ENCODE measurements at regions not wholly inside any gene's neighbourhood (a gene's known extent, or its start where the extent isn't known, plus 50 kb on each side); places are given as distances from the start of the nearest gene placed in this dataset.

DNA sequence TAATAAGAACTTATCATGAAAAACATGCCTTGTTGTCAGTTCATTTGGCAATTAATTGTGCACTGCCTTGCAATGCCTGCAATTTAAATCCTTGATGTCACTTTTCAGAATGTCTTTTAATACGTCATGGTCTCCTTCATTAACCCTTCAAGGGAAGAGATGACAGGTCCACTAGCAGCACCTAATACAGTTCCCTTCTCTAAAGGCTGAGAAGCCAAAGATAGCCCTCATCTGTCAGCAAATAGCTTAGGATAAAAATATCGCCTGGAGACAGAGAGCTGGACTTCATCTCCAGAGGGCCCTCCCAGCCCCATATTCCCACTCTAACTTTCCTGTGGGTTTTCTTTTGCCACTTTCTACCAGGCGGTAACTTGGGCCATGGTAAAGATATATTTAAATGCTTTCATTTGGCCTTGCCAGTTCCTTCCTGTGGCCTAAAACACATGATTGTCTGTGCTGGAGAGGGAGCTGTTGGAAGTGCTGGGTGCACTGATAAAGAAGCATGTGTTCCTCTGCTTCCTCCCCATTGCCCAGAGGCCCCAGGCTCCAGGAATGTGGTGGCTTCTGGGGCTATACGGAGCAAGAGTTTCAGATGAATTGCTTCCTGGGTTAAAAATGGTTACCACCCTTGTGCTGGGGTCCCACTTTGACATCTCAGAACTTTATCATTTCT, 76.3 kb upstream of the UMPS start:
- H3K27me3 Mint-ChIP-seq = peaks cover 7% of the 10 kb centered on the region
- H3K4me3 Mint-ChIP-seq = no peak overlapping the region
- peaks cover 38% of the 10 kb centered on the region for H3K4me1 Mint-ChIP-seq
- no peak for DNase-seq
- no peaks in the 10 kb centered on the region for H3K9me3 Mint-ChIP-seq
- H3K36me3 Mint-ChIP-seq = peaks cover 22% of the 10 kb centered on the region
- no peak overlapping the region for H3K27ac Mint-ChIP-seq

DNA sequence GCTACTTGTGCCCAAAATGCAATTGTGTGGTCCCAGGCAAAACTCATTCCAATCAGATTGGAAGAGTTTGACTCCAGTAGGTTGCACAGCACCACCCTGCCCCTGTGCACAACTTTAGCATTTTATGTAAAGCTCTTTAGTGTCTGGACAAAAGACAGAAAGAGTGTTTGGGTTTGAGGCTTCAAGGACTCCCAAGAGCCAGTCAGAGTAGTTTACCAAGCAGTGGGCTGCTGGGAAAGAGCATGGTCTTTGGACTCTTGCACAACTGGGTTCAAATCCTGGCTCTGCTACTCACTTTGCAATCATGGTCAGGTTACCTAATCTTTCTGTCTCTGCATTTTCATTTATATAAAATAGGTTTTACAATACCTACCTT, 75.8 kb upstream of the UMPS start:
- Mint-ChIP-seq H3K27ac (no peak overlapping the region), H3K36me3 (peaks cover 17% of the 10 kb centered on the region), H3K9me3 (no peaks in the 10 kb centered on the region), H3K4me3 (no peak overlapping the region), H3K4me1 (peaks cover 33% of the 10 kb centered on the region), H3K27me3 (peaks cover 7% of the 10 kb centered on the region)
- DNase-seq = no peak

DNA sequence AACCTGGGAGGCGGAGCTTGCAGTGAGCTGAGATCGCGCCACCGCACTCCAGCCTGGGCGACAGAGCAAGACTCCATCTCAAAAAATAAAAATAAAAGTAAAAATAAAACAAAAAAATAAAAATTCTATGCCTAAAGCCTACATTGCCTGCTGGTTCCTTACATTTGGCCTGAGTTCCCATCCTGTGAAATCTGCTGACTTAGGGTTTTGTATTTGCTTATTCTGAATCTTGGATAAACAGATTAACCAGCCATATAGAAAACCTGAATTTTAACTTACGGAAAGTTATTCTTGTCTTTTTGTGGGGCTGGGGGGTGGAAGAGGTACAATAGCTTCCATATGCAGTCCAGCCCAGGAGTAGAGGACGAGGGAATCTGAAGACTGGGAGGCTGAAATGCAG, 73.7 kb upstream of the UMPS start:
- Mint-ChIP-seq H3K27me3 (peaks cover 6% of the 10 kb centered on the region), H3K4me1 (peaks cover 33% of the 10 kb centered on the region), H3K9me3 (no peaks in the 10 kb centered on the region), H3K4me3 (no peak overlapping the region), H3K27ac (no peak overlapping the region), H3K36me3 (peaks cover 13% of the 10 kb centered on the region)
- no peak for DNase-seq

DNA sequence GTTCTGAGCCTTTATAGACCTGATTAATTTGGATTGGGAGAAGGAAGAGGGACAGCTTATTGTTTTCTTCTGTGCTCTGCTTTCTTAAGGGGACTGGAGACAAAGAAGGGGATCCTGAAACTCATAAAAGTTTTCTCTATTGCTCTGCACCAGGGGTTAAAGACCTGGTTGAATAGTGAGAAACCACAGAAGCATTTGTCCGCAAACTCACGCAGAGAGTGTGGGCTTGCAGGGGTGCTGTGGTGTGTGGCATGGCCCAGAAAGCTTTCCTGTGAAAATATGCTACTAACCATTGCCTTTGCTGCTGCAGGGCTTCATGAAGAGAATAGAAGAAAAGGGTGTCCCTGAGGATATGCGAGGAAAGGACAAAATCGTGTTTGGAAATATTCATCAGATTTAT, 73.1 kb upstream of the UMPS start:
- peaks cover 7% of the 10 kb centered on the region for H3K27me3 Mint-ChIP-seq
- no peak for DNase-seq
- H3K36me3 Mint-ChIP-seq = peaks cover 11% of the 10 kb centered on the region
- no peaks in the 10 kb centered on the region for H3K9me3 Mint-ChIP-seq
- H3K27ac Mint-ChIP-seq = no peak overlapping the region
- H3K4me3 Mint-ChIP-seq = no peak overlapping the region
- peaks cover 30% of the 10 kb centered on the region for H3K4me1 Mint-ChIP-seq

DNA sequence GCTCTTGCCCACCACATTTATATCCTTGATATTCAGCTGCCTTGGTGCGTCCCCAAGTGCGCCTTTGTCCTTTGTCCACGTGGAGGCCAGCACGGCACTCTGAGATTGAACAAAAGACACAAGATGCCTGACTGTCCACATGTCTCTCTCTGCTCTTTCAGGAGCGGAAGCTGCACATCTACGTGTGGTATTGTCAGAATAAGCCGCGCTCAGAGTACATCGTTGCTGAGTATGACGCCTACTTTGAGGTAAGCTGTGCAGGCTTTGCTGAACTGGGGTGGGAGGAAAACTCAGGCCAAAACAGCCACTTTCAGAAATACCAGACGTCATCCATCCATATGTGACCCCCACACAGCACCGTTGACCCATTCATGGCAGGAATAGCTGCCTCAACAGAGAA, 72.0 kb upstream of the UMPS start:
- Mint-ChIP-seq H3K27ac (no peak overlapping the region), H3K4me1 (peaks cover 26% of the 10 kb centered on the region), H3K36me3 (peaks cover 3% of the 10 kb centered on the region), H3K27me3 (peaks cover 7% of the 10 kb centered on the region), H3K9me3 (no peaks in the 10 kb centered on the region), H3K4me3 (no peak overlapping the region)
- DNase-seq = no peak

DNA sequence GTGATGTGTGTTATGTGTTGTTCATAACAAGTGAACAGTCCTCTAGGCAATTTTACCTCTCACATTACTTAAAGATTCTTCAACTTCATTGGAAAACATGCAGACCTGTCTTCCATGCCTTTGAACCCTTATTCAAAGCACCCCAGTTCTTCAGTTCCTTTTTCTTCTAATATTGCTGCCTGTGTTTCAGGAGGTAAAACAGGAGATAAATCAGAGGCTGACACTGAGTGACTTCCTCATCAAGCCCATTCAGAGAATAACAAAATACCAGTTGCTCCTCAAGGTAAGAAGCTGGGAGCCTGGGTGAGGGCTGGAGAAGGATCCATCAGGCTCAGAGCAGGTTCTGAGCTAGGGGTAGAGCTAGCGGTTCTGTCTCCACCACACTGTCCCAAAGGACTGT, 71.1 kb upstream of the UMPS start:
- DNase-seq = no peak
- peaks cover 7% of the 10 kb centered on the region for H3K27me3 Mint-ChIP-seq
- H3K4me3 Mint-ChIP-seq = no peak overlapping the region
- peaks cover 5% of the 10 kb centered on the region for H3K36me3 Mint-ChIP-seq
- H3K27ac Mint-ChIP-seq = no peak overlapping the region
- H3K4me1 Mint-ChIP-seq = peaks cover 26% of the 10 kb centered on the region
- no peaks in the 10 kb centered on the region for H3K9me3 Mint-ChIP-seq

DNA sequence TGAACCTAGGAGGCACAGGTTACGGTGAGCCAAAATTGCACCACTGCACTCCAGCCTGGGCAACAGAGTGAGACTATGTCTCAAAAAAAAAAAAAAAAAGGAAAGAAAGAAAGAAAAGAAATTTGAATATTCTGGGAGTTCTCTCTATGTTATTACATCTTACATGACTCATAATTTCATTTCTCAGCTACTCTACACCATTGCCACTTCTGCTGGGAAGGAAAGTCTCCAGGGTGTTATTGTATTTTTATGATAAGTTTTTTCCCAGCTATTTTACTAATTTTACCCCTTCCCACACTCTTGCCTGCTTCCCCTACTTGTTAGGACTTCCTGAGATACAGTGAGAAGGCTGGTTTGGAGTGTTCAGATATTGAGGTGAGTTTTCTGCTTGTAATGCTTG, 69.7 kb upstream of the UMPS start:
- no peak overlapping the region for H3K4me3 Mint-ChIP-seq
- H3K27ac Mint-ChIP-seq = no peak overlapping the region
- H3K4me1 Mint-ChIP-seq = peaks cover 26% of the 10 kb centered on the region
- peaks cover 5% of the 10 kb centered on the region for H3K36me3 Mint-ChIP-seq
- no peaks in the 10 kb centered on the region for H3K9me3 Mint-ChIP-seq
- peaks cover 3% of the 10 kb centered on the region for H3K27me3 Mint-ChIP-seq
- no peak for DNase-seq

DNA sequence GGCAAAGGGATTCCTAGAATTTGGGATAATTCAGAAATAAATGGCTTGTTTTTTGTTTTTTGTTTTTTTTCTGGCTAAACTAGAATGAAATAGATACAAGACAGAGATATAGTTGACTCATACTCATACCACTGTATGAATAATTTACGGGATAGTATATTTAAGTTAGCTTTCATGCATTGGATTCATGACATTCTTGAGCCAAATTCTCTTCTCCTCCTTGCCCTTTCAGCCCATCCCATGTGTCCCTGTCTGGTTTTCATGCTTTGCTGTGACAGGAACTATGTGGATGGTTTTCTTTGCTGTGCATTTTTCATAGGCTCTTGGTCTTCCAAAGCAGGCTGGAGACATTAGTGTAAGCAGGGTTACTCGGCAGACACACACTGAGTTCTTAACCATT, 66.6 kb upstream of the UMPS start:
- Mint-ChIP-seq H3K4me3 (no peak overlapping the region), H3K27ac (no peak overlapping the region), H3K27me3 (peaks cover 7% of the 10 kb centered on the region), H3K9me3 (no peaks in the 10 kb centered on the region), H3K4me1 (peaks cover 19% of the 10 kb centered on the region), H3K36me3 (peaks cover 5% of the 10 kb centered on the region)
- DNase-seq = no peak

DNA sequence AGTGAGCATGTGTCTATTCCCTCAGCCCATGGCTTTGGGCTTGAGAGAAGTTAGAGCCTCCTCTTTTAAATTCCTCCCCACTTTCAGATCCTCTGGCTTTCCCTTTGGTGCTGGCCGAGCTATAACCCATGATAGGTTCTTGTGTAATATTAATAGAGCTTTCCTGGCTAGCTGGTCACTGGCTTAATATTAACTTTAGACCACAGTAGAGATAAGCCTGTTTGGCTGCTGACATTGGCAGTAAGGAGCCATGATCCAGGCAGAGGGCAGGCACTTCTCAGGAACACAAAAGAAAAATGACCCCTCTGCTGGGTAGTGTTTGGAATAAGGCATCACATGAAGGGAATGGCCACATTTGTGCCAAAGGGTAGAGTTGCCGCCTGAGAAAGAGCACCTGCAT, 65.4 kb upstream of the UMPS start:
- Mint-ChIP-seq H3K27ac (no peak overlapping the region), H3K9me3 (no peaks in the 10 kb centered on the region), H3K4me3 (no peak overlapping the region), H3K36me3 (peaks cover 7% of the 10 kb centered on the region), H3K4me1 (peaks cover 19% of the 10 kb centered on the region), H3K27me3 (peaks cover 7% of the 10 kb centered on the region)
- no peak for DNase-seq

DNA sequence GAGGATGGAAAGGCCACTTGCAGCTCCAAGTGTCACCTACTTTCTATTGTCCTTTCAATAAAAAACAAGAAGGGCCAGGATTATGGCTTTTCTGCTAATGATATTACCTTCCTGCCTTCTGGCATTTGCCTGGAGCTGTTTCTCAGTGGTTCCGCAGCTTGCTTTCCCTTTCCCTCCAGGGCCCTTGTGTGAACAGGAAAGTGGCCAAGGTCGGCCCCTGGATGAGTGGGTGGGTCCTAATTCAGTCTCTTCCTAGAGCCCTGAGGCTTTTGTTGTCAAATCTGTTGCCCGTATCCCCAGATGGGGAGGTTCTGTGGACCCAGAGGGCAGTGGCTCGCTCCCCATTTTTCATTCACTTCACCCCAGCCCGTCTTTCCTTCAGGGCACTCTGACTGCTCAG, 64.2 kb upstream of the UMPS start:
- Mint-ChIP-seq H3K9me3 (peaks cover 4% of the 10 kb centered on the region), H3K36me3 (peaks cover 13% of the 10 kb centered on the region), H3K27ac (no peak overlapping the region), H3K27me3 (peaks cover 7% of the 10 kb centered on the region), H3K4me1 (peaks cover 13% of the 10 kb centered on the region), H3K4me3 (no peak overlapping the region)
- DNase-seq = no peak

DNA sequence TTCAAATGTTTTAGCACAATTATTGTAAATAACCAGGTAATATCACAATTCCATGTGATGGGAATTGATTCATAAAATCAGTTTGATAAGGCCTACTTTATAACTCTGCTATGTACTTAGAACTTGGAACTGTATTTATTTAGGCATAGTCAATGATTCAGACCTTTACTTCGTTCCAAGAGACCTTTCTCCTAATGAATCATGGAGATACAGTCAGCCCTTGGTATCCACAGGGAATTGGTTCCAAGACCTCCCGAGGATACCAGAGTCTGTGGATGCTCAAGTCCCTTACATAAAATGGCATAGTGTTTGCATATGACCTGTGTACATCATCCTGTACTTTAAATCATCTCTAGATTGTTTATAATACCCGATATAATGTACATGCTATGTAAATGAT, 60.8 kb upstream of the UMPS start:
- peaks cover 8% of the 10 kb centered on the region for H3K9me3 Mint-ChIP-seq
- peaks cover 4% of the 10 kb centered on the region for H3K27me3 Mint-ChIP-seq
- no peak overlapping the region for H3K4me3 Mint-ChIP-seq
- H3K27ac Mint-ChIP-seq = no peak overlapping the region
- H3K36me3 Mint-ChIP-seq = peaks cover 22% of the 10 kb centered on the region
- DNase-seq = no peak
- H3K4me1 Mint-ChIP-seq = peaks cover 9% of the 10 kb centered on the region

DNA sequence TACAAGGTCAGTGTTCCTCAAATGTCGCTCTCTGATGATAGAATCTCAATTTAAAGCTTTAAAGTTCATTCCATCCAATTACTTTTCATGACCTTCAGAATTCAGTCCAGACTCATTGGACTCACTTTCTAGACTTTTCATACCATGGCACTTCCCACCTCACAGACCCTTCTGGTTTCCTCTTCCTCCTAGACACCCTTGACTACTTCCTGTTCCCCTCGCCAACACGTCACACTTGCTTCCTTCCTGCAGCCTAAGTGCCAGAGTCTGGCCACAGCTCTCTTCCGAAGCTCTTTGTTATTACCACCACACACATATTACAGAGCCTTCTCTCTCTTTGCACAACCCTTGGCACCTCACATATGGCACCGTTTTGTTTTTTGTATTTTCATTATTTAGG, 59.1 kb upstream of the UMPS start:
- no peak for DNase-seq
- H3K36me3 Mint-ChIP-seq = peaks cover 22% of the 10 kb centered on the region
- peaks cover 4% of the 10 kb centered on the region for H3K27me3 Mint-ChIP-seq
- peak overlapping the region; percentile 8 for H3K4me3 Mint-ChIP-seq
- H3K9me3 Mint-ChIP-seq = peaks cover 8% of the 10 kb centered on the region
- peaks cover 9% of the 10 kb centered on the region for H3K4me1 Mint-ChIP-seq
- H3K27ac Mint-ChIP-seq = peak overlapping the region; percentile 67

DNA sequence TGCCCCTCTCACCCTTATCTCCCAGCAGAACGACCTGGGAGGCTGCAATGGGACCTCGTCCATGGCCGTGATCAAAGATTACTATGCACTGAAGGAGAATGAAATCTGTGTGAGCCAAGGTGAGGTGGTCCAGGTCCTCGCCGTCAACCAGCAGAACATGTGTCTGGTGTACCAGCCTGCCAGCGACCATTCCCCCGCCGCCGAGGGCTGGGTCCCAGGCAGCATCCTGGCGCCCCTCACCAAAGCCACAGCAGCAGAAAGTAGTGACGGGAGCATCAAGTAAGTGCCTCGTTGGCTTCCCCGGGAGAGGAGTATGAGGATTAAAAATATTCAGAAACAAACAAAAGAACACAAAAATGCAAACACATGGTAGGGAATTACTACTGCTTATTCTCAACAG, 55.9 kb upstream of the UMPS start:
- H3K36me3 Mint-ChIP-seq = peaks cover 19% of the 10 kb centered on the region
- no peak overlapping the region for H3K4me3 Mint-ChIP-seq

DNA sequence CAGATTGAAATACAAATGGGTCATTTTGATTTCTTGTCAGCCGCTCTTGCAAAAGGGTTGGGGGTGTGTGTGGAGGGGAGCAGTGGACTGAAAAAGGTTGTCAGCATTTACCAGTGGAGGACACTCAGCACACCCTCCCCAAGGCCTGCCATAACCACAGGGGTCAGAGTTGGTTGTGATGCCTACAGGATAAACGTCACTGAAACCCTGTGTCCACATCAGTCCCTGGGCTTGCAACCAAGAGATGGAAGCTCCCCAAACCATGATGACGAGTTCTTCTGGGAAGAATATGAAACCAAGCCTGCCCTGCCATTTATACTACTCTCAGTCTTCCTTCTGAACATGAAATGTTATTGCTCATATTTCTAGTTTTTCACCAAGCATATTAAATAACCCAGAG, 54.0 kb upstream of the UMPS start:
- Mint-ChIP-seq H3K27me3 (no peaks in the 10 kb centered on the region), H3K4me3 (no peak overlapping the region), H3K36me3 (peaks cover 12% of the 10 kb centered on the region), H3K27ac (no peak overlapping the region), H3K9me3 (peaks cover 2% of the 10 kb centered on the region), H3K4me1 (peaks cover 2% of the 10 kb centered on the region)
- DNase-seq = no peak

More for the DNA sequence above, 55.9 kb upstream of the UMPS start:
- peaks cover 8% of the 10 kb centered on the region for H3K9me3 Mint-ChIP-seq
- no peak overlapping the region for H3K27ac Mint-ChIP-seq
- H3K27me3 Mint-ChIP-seq = no peaks in the 10 kb centered on the region
- H3K4me1 Mint-ChIP-seq = peaks cover 9% of the 10 kb centered on the region
- DNase-seq = no peak

DNA sequence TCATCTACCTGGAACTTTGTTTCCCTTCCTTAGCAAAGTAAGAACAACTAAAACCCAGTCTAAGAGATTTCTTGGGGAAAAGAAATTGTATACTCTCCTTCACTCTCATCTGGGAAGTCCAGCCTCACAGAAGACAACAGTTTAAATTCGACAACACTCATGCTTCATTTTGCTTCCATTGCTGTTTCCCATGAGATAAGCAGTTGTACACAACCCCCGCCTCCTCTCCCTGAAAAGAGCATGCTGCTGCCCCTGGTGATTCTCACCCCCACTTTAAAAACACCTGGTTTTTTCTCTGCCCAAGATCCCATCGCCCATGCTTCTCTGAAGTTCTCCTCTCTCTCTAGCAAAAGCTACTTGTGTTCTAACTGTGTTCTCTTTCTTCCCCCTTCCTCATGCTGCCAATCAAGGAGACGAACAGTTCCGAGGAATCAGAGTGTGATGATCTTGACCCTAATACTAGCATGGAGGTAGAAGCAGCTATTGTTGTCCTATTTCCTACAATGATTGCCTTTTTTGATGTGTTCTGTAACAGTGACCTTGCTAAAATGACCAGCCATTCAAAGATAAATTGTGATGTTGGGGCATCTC, 51.1 kb upstream of the UMPS start:
- DNase-seq = no peak
- H3K36me3 Mint-ChIP-seq = no peaks in the 10 kb centered on the region
- H3K27me3 Mint-ChIP-seq = peaks cover 5% of the 10 kb centered on the region
- no peak overlapping the region for H3K27ac Mint-ChIP-seq
- H3K4me1 Mint-ChIP-seq = peaks cover 2% of the 10 kb centered on the region
- no peaks in the 10 kb centered on the region for H3K9me3 Mint-ChIP-seq
- H3K4me3 Mint-ChIP-seq = no peak overlapping the region
